ENCODE measurements at regions not wholly inside any gene's neighbourhood (a gene's known extent, or its start where the extent isn't known, plus 50 kb on each side); places are given as distances from the start of the nearest gene placed in this dataset.
"Not testable (repeated sequence)": the region's sequence is repeated elsewhere in the genome, so short reads cannot be mapped to it uniquely, and the experiment has no call there.

GRCh38 chr2:47695800-47696477, 87.0 kb upstream of the MSH6 start:
- in situ Hi-C loops (cut with MboI; ENCODE audit: low pct_unique_long_range_greater_than_20kb, low sequenced_read_pairs): no loop called here

DNA sequence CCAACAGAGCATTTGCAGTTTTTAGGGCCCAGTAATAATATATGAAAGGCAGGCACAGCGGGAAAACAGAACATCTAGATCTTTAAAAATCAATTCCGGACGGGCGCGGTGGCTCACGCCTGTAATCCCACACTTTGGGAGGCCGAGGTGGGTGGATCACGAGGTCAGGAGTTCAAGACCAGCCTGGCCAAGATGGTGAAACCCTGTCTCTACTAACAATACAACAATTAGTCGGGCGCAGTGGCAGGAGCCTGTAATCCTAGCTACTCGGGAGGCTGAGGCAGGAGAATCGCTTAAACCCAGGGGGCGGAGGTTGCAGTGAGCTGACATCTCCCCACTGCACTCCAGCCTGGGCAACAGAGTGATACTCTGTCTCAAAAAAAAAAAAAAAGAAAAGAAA, 88.5 kb upstream of the MSH6 start:
- DNase-seq; in situ Hi-C loops (cut with MboI; ENCODE audit: low pct_unique_long_range_greater_than_20kb, low sequenced_read_pairs): not testable (repeated sequence)

More at GRCh38 chr2:47695800-47696477, 87.0 kb upstream of the MSH6 start:
- no peak for DNase-seq

- in situ Hi-C loops (cut with MboI; ENCODE audit: low pct_unique_long_range_greater_than_20kb, low sequenced_read_pairs); DNase-seq: not testable (repeated sequence)
Measured at GRCh38 chr2:47690706-47691325, 92.1 kb upstream of the MSH6 start.

DNA sequence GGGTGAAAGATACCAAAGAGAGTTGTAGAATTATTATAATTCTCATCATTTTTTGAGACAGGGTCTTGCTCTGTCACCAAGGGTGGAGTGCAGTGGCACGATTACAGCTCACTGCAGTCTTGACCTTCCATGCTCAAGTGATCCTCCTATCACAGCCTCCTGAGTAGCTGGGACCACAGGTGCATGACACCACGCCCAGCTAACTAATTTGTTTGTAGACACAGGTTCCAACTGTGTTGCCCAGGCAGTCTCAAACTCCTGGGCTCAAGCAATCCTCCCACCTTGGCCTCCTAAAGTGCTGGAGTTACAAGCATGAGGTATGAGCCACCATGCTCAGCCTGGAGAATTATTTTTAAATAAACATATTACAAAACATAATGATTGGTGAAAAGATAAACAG, 92.8 kb upstream of the MSH6 start:
- DNase-seq: no peak

DNA sequence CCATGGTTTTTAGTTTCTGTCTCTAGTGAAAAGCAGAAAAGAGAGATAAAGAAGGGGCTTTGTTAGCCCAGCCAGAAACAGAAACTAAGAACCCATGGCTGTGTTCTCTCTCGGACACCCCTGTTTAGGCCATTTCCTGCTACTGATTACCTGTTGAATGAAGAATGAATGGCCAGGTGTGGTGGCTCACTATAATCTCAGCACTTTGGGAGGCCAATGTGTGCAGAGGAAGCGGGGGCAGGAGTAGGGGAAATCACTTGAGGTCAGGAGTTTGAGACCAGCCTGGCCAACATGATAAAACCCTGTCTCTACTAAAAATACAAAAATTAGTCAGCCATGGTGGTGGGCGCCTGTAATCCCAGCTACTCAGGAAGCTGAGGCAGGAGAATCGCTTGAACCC, 93.8 kb upstream of the MSH6 start:
- in situ Hi-C loops (cut with MboI; ENCODE audit: low pct_unique_long_range_greater_than_20kb, low sequenced_read_pairs); DNase-seq: not testable (repeated sequence)

More for the DNA sequence above, 92.8 kb upstream of the MSH6 start:
- in situ Hi-C loops (cut with MboI; ENCODE audit: low pct_unique_long_range_greater_than_20kb, low sequenced_read_pairs): no loop called here

DNA sequence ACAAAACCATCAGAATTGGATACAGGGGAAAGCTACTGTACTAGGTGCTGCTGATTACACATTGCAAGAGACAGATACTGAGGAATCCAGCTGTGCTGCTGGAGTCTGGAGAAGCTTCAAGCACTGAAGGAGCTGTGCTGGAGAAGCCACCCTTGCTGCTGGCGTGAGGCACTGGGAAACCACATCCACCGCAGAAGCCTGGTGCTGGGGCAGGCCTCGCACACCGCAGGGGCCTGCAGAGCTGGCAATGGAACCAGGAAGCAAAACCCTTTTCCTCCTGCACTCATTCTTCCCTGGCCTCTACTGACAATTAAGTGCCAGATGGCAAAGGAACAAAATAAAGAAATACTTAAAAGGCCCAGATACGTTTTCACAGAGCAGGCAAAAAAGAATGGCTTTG, 94.4 kb upstream of the MSH6 start:
- in situ Hi-C loops (cut with MboI; ENCODE audit: low pct_unique_long_range_greater_than_20kb, low sequenced_read_pairs): no loop called here

GRCh38 chr2:47687856-47688255, 95.1 kb upstream of the MSH6 start:
- no peak for DNase-seq
- in situ Hi-C loops (cut with MboI; ENCODE audit: low pct_unique_long_range_greater_than_20kb, low sequenced_read_pairs): no loop called here

More for the DNA sequence above, 94.4 kb upstream of the MSH6 start:
- peak; percentile 14 for DNase-seq

- no peak for DNase-seq
- in situ Hi-C loops (cut with MboI; ENCODE audit: low pct_unique_long_range_greater_than_20kb, low sequenced_read_pairs): no loop called here
Measured at GRCh38 chr2:47686018-47686417, 96.9 kb upstream of the MSH6 start.

- in situ Hi-C loops (cut with MboI; ENCODE audit: low pct_unique_long_range_greater_than_20kb, low sequenced_read_pairs): no loop called here
Measured at GRCh38 chr2:47682216-47682749, 100.7 kb upstream of the MSH6 start.

GRCh38 chr2:47676261-47676926, 105.6 kb upstream of the KCNK12 start:
- no peak for DNase-seq
- in situ Hi-C loops (cut with MboI; ENCODE audit: low pct_unique_long_range_greater_than_20kb, low sequenced_read_pairs): no loop called here

More at GRCh38 chr2:47682216-47682749, 100.7 kb upstream of the MSH6 start:
- no peak for DNase-seq

GRCh38 chr2:47675196-47675825, 104.5 kb upstream of the KCNK12 start:
- no peak for DNase-seq
- in situ Hi-C loops (cut with MboI; ENCODE audit: low pct_unique_long_range_greater_than_20kb, low sequenced_read_pairs): no loop called here

DNA sequence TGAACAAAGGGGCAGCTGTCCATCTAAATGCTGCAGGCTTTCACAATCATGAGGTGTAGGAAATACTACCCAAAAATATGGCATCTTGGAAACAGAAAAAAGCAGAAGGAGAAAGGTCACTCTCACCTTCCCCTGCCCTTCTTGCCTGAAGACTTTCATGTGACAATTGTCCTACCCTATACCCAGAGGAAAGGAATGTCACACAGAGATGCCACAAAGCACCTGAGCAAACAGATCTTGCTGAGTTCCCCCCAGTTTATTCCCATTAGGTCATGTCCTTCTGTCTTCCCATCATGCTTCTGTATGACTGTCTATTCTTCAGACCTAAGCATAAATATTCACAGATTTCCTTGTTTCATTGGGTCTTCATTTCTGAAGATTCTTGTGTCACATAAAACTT, 95.5 kb upstream of the KCNK12 start:
- in situ Hi-C loops (cut with MboI; ENCODE audit: low pct_unique_long_range_greater_than_20kb, low sequenced_read_pairs): no loop called here
- no peak for DNase-seq

GRCh38 chr2:47664817-47665216, 94.0 kb upstream of the KCNK12 start:
- in situ Hi-C loops (cut with MboI; ENCODE audit: low pct_unique_long_range_greater_than_20kb, low sequenced_read_pairs): no loop called here
- DNase-seq: no peak

DNA sequence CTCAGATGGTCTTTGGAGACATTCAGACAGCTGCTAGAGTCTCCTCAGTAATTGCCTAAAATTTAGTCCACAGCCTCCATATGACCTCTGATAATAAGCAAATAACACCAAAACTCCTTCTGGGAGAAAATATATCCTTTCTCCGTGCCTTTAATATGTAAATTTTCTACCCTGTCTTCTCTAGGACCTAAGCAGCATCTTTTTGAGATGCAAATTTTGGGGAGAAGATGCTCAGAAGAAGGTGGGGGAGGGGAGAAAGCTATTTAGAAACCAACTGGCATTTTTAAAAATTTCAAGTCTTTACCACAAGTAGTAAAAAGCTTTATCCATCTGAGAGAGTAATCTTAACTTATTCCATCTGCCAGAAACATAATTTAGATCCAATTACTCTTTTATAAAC, 91.8 kb upstream of the KCNK12 start:
- in situ Hi-C loops (cut with MboI; ENCODE audit: low pct_unique_long_range_greater_than_20kb, low sequenced_read_pairs): no loop called here
- no peak for DNase-seq

GRCh38 chr2:47661310-47661709, 90.5 kb upstream of the KCNK12 start:
- no peak for DNase-seq
- in situ Hi-C loops (cut with MboI; ENCODE audit: low pct_unique_long_range_greater_than_20kb, low sequenced_read_pairs): no loop called here

- in situ Hi-C loops (cut with MboI; ENCODE audit: low pct_unique_long_range_greater_than_20kb, low sequenced_read_pairs): no loop called here
- no peak for DNase-seq
Measured at GRCh38 chr2:47660168-47660567, 89.4 kb upstream of the KCNK12 start.

GRCh38 chr2:47658646-47659320, 88.0 kb upstream of the KCNK12 start:
- no peak for DNase-seq
- in situ Hi-C loops (cut with MboI; ENCODE audit: low pct_unique_long_range_greater_than_20kb, low sequenced_read_pairs): no loop called here

- in situ Hi-C loops (cut with MboI; ENCODE audit: low pct_unique_long_range_greater_than_20kb, low sequenced_read_pairs): no loop called here
- DNase-seq: no peak
Measured at GRCh38 chr2:47657886-47658489, 87.2 kb upstream of the KCNK12 start.
